ENCODE measurements at regions not wholly inside any gene's neighbourhood (a gene's known extent, or its start where the extent isn't known, plus 50 kb on each side); places are given as distances from the start of the nearest gene placed in this dataset.

DNA sequence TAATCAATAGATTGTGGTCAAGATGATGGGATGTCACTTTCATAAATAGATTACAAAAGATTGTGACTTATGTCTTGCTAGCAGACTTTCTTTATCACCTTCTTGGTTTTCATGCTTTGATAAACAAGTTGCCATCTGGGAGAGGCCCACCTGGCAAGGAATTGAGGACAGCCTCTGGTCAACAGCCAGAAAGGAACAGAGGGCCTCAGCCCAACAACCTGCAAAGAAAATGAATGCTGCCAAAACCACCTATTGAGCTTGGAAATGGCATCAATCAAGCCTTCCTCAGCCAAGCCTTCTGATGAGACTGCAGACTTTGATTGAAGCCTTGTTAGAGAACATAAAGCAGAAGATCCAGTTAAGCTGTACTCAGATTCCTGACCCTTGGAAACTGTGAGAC lies 288.6 kb downstream of the SPRY2 start:
- no peaks in the 10 kb centered on the region for H3F3A ChIP-seq (ENCODE audit: control insufficient read depth, insufficient read depth)
- no peaks in the 10 kb centered on the region for H3K9me2 ChIP-seq (replicated peaks; ENCODE audit: control insufficient read depth, low read length)
- H3K36me3 ChIP-seq (ENCODE audit: control insufficient read depth, low read length): no peaks in the 10 kb centered on the region
- no peak overlapping the region for H3K4me2 ChIP-seq (ENCODE audit: low read length)
- no peak for TF ChIP-seq EZH2phosphoT487 (IDR thresholded peaks at IDR 0.05; ENCODE audit: borderline replicate concordance, low read length)
- TF ChIP-seq, protein P1, sequence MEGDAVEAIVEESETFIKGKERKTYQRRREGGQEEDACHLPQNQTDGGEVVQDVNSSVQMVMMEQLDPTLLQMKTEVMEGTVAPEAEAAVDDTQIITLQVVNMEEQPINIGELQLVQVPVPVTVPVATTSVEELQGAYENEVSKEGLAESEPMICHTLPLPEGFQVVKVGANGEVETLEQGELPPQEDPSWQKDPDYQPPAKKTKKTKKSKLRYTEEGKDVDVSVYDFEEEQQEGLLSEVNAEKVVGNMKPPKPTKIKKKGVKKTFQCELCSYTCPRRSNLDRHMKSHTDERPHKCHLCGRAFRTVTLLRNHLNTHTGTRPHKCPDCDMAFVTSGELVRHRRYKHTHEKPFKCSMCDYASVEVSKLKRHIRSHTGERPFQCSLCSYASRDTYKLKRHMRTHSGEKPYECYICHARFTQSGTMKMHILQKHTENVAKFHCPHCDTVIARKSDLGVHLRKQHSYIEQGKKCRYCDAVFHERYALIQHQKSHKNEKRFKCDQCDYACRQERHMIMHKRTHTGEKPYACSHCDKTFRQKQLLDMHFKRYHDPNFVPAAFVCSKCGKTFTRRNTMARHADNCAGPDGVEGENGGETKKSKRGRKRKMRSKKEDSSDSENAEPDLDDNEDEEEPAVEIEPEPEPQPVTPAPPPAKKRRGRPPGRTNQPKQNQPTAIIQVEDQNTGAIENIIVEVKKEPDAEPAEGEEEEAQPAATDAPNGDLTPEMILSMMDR (IDR thresholded peaks at IDR 0.05; ENCODE audit: low read depth, low read length, poor library complexity, severe bottlenecking): no peak
- no peaks in the 10 kb centered on the region for H4K20me1 ChIP-seq (ENCODE audit: control insufficient read depth, insufficient read depth, low read depth, low read length)
- no peaks in the 10 kb centered on the region for H3K79me2 ChIP-seq (ENCODE audit: control insufficient read depth, low read length)
- peaks cover 5% of the 10 kb centered on the region for H3K4me1 ChIP-seq (ENCODE audit: control insufficient read depth, low read length)
- H3K27ac ChIP-seq (ENCODE audit: low read depth, low read length): no peak overlapping the region
- H3K9me3 ChIP-seq (ENCODE audit: control insufficient read depth, insufficient read depth, low read length): no peaks in the 10 kb centered on the region
- no peak overlapping the region for H3K4me3 ChIP-seq (ENCODE audit: low read length)
- no peaks in the 10 kb centered on the region for H3K27me3 ChIP-seq (ENCODE audit: control insufficient read depth, low read length)

DNA sequence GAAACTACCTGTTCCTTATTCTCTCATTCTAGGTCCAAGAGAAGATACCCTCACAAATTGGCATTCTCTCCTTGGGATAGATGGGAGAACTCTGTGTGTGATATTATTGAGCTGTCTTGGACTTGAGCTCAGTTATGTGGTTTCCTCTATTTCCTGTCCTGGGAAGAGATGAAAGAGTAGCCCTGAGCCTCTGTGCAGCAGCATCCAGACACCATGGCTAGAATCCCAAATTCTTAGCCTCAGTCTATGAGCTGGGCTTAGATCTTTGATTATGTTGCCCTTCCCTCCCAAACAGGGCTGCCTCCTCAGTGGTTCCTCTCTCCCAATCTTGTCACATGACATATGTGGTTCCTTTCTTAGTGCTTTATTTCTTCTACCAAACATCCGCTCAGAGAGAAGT lies 290.7 kb downstream of the SPRY2 start:
- no peaks in the 10 kb centered on the region for H3F3A ChIP-seq (ENCODE audit: control insufficient read depth, insufficient read depth)
- no peaks in the 10 kb centered on the region for H3K27me3 ChIP-seq (ENCODE audit: control insufficient read depth, low read length)
- no peaks in the 10 kb centered on the region for H4K20me1 ChIP-seq (ENCODE audit: control insufficient read depth, insufficient read depth, low read depth, low read length)
- no peak overlapping the region for H3K27ac ChIP-seq (ENCODE audit: low read depth, low read length)
- H3K36me3 ChIP-seq (ENCODE audit: control insufficient read depth, low read length): no peaks in the 10 kb centered on the region
- no peaks in the 10 kb centered on the region for H3K9me2 ChIP-seq (replicated peaks; ENCODE audit: control insufficient read depth, low read length)
- H3K9me3 ChIP-seq (ENCODE audit: control insufficient read depth, insufficient read depth, low read length): no peaks in the 10 kb centered on the region
- peaks cover 5% of the 10 kb centered on the region for H3K4me1 ChIP-seq (ENCODE audit: control insufficient read depth, low read length)
- H3K79me2 ChIP-seq (ENCODE audit: control insufficient read depth, low read length): no peaks in the 10 kb centered on the region
- no peak for TF ChIP-seq EZH2phosphoT487 (IDR thresholded peaks at IDR 0.05; ENCODE audit: borderline replicate concordance, low read length)
- TF ChIP-seq, protein P1 (IDR thresholded peaks at IDR 0.05; ENCODE audit: low read depth, low read length, poor library complexity, severe bottlenecking): no peak
- no peak overlapping the region for H3K4me2 ChIP-seq (ENCODE audit: low read length)
- no peak overlapping the region for H3K4me3 ChIP-seq (ENCODE audit: low read length)

DNA sequence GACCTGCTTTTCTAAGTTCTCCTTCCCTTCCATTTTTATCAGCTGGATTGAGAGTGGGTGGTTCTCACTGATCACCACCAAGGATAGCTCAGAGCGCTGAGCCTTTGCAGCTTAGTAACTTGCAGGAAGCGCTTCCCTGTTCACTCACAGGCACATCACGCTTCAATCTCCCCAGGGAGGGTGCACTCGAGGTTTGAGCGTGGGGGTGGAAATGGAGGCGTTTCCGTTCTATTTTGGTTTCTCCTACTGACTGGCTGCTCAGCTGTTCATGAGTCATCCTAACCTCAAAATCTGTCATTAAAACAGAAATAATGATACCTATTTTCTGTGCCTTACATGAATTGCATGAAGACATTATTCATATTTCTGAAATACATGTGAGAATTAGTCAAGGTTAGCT lies 292.1 kb downstream of the SPRY2 start:
- H3F3A ChIP-seq (ENCODE audit: control insufficient read depth, insufficient read depth): no peaks in the 10 kb centered on the region
- TF ChIP-seq, protein P1 (IDR thresholded peaks at IDR 0.05; ENCODE audit: low read depth, low read length, poor library complexity, severe bottlenecking): no peak
- TF ChIP-seq EZH2phosphoT487 (IDR thresholded peaks at IDR 0.05; ENCODE audit: borderline replicate concordance, low read length): no peak
- no peaks in the 10 kb centered on the region for H3K36me3 ChIP-seq (ENCODE audit: control insufficient read depth, low read length)
- H3K27ac ChIP-seq (ENCODE audit: low read depth, low read length): no peak overlapping the region
- H3K4me1 ChIP-seq (ENCODE audit: control insufficient read depth, low read length): peaks cover 5% of the 10 kb centered on the region
- H3K79me2 ChIP-seq (ENCODE audit: control insufficient read depth, low read length): no peaks in the 10 kb centered on the region
- H4K20me1 ChIP-seq (ENCODE audit: control insufficient read depth, insufficient read depth, low read depth, low read length): no peaks in the 10 kb centered on the region
- no peaks in the 10 kb centered on the region for H3K9me3 ChIP-seq (ENCODE audit: control insufficient read depth, insufficient read depth, low read length)
- no peaks in the 10 kb centered on the region for H3K27me3 ChIP-seq (ENCODE audit: control insufficient read depth, low read length)
- no peaks in the 10 kb centered on the region for H3K9me2 ChIP-seq (replicated peaks; ENCODE audit: control insufficient read depth, low read length)
- H3K4me2 ChIP-seq (ENCODE audit: low read length): no peak overlapping the region
- no peak overlapping the region for H3K4me3 ChIP-seq (ENCODE audit: low read length)

DNA sequence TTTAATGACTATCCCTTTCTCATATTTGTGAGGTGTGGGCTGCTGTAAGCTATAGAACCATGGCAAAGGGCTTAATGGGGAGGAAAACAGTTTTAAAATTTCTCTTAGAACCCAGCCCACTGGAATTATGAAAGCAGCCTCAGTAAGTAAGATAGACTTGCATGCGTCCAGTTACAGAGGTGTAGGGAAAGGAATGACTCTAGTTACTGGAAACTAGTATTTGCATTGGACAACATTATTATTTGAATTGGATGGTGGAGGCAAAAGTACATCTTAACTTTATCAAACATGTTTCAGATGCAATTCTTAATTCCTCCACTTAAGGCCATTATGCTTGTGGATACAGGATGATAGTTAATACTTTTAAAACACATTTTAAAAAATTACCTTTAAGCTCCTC lies 292.9 kb downstream of the SPRY2 start:
- Histone ChIP-seq H3K27ac (ENCODE audit: low read depth, low read length) (no peak overlapping the region), H3K9me3 (ENCODE audit: control insufficient read depth, insufficient read depth, low read length) (no peaks in the 10 kb centered on the region), H3K27me3 (ENCODE audit: control insufficient read depth, low read length) (no peaks in the 10 kb centered on the region), H3K4me2 (ENCODE audit: low read length) (no peak overlapping the region), H3K4me1 (ENCODE audit: control insufficient read depth, low read length) (peaks cover 5% of the 10 kb centered on the region), H3K9me2 (replicated peaks; ENCODE audit: control insufficient read depth, low read length) (no peaks in the 10 kb centered on the region), H3K4me3 (ENCODE audit: low read length) (no peak overlapping the region), H3K79me2 (ENCODE audit: control insufficient read depth, low read length) (no peaks in the 10 kb centered on the region), H3F3A (ENCODE audit: control insufficient read depth, insufficient read depth) (no peaks in the 10 kb centered on the region), H4K20me1 (ENCODE audit: control insufficient read depth, insufficient read depth, low read depth, low read length) (no peaks in the 10 kb centered on the region), H3K36me3 (ENCODE audit: control insufficient read depth, low read length) (no peaks in the 10 kb centered on the region)
- no peak for TF ChIP-seq EZH2phosphoT487 (IDR thresholded peaks at IDR 0.05; ENCODE audit: borderline replicate concordance, low read length)
- TF ChIP-seq, protein P1 (IDR thresholded peaks at IDR 0.05; ENCODE audit: low read depth, low read length, poor library complexity, severe bottlenecking): no peak

All from DOHH2 (cell line).